HEK293 (cell line): ENCODE measurements at regions not wholly inside any gene's neighbourhood (a gene's known extent, or its start where the extent isn't known, plus 50 kb on each side); places are given as distances from the start of the nearest gene placed in this dataset.

Experiments used
- PATZ1 ChIP-seq: fragments of 450-650 bp; formaldehyde crosslinking; IDR thresholded peaks from 2 replicates; pipeline ENCODE4 v1.5.1; 2016; ENCODE audit warnings: missing biosample characterization, missing genetic modification characterization
- REPIN1 ChIP-seq: fragments of 450-650 bp; formaldehyde crosslinking; IDR thresholded peaks from 2 replicates; pipeline ENCODE4 v1.5.1; 2017; ENCODE audit warnings: missing biosample characterization, missing genetic modification characterization, low read depth
- REST ChIP-seq: fragments of 450-650 bp; formaldehyde crosslinking; IDR thresholded peaks from 2 replicates; pipeline ENCODE4 v1.5.1; 2016; ENCODE audit warnings: missing biosample characterization, missing genetic modification characterization
- SP7 ChIP-seq: fragments of 450-650 bp; formaldehyde crosslinking; IDR thresholded peaks from 2 replicates; pipeline ENCODE4 v1.5.1; 2016; ENCODE audit warnings: missing biosample characterization, missing genetic modification characterization
- ZBTB49 ChIP-seq: fragments of 450-650 bp; formaldehyde crosslinking; IDR thresholded peaks from 2 replicates; pipeline ENCODE4 v1.5.1; 2016; ENCODE audit warnings: missing biosample characterization, missing genetic modification characterization, low read depth
- ZNF10 ChIP-seq: fragments of 450-650 bp; formaldehyde crosslinking; IDR thresholded peaks from 2 replicates; pipeline ENCODE4 v1.5.1; 2017; ENCODE audit warnings: missing biosample characterization, missing genetic modification characterization
- ZNF24 ChIP-seq: fragments of 450-650 bp; formaldehyde crosslinking; IDR thresholded peaks from 2 replicates; pipeline ENCODE4 v1.5.1; 2016; ENCODE audit warnings: missing biosample characterization, missing genetic modification characterization
- ZNF366 ChIP-seq: fragments of 450-650 bp; formaldehyde crosslinking; conservative IDR thresholded peaks from 2 replicates; pipeline ENCODE4 v1.5.1; 2016; ENCODE audit warnings: missing biosample characterization, missing genetic modification characterization
- ZNF501 ChIP-seq: fragments of 450-650 bp; formaldehyde crosslinking; IDR thresholded peaks from 2 replicates; pipeline ENCODE4 v1.5.1; 2016; ENCODE audit warnings: missing biosample characterization, missing genetic modification characterization
- ZNF76 ChIP-seq: fragments of 450-650 bp; formaldehyde crosslinking; IDR thresholded peaks from 2 replicates; pipeline ENCODE4; 2016; ENCODE audit warnings: low read depth, missing biosample characterization, missing genetic modification characterization, borderline replicate concordance
- TF ChIP-seq, protein P1 (sequence below): fragments of 450-650 bp; formaldehyde crosslinking; IDR thresholded peaks from 2 replicates; pipeline ENCODE4 v1.5.1; 2016; ENCODE audit warnings: missing biosample characterization, missing genetic modification characterization
- TF ChIP-seq, protein P2 (sequence below): fragments of 450-650 bp; formaldehyde crosslinking; conservative IDR thresholded peaks from 2 replicates; pipeline ENCODE4 v1.5.1; 2016; ENCODE audit warnings: low read depth, missing biosample characterization, missing genetic modification characterization
- TF ChIP-seq, protein P3 (sequence below): fragments of 450-650 bp; formaldehyde crosslinking; IDR thresholded peaks from 2 replicates; pipeline ENCODE4 v1.5.1; 2017; ENCODE audit warnings: missing biosample characterization, missing genetic modification characterization

GRCh38 chr3:132837615-132838014, 115.4 kb upstream of the NPHP3 start:
- TF ChIP-seq REST (tag by site-specific recombination), result no peak
- TF ChIP-seq PATZ1, result no peak
- TF ChIP-seq, protein P1, sequence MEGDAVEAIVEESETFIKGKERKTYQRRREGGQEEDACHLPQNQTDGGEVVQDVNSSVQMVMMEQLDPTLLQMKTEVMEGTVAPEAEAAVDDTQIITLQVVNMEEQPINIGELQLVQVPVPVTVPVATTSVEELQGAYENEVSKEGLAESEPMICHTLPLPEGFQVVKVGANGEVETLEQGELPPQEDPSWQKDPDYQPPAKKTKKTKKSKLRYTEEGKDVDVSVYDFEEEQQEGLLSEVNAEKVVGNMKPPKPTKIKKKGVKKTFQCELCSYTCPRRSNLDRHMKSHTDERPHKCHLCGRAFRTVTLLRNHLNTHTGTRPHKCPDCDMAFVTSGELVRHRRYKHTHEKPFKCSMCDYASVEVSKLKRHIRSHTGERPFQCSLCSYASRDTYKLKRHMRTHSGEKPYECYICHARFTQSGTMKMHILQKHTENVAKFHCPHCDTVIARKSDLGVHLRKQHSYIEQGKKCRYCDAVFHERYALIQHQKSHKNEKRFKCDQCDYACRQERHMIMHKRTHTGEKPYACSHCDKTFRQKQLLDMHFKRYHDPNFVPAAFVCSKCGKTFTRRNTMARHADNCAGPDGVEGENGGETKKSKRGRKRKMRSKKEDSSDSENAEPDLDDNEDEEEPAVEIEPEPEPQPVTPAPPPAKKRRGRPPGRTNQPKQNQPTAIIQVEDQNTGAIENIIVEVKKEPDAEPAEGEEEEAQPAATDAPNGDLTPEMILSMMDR (tag by site-specific recombination), result no peak
- TF ChIP-seq REPIN1, result no peak
- no peak for TF ChIP-seq SP7 (tag by site-specific recombination)
- TF ChIP-seq ZNF24 (tag by site-specific recombination), result no peak
- no peak for TF ChIP-seq ZNF366 (tag by site-specific recombination)
- TF ChIP-seq, protein P2, sequence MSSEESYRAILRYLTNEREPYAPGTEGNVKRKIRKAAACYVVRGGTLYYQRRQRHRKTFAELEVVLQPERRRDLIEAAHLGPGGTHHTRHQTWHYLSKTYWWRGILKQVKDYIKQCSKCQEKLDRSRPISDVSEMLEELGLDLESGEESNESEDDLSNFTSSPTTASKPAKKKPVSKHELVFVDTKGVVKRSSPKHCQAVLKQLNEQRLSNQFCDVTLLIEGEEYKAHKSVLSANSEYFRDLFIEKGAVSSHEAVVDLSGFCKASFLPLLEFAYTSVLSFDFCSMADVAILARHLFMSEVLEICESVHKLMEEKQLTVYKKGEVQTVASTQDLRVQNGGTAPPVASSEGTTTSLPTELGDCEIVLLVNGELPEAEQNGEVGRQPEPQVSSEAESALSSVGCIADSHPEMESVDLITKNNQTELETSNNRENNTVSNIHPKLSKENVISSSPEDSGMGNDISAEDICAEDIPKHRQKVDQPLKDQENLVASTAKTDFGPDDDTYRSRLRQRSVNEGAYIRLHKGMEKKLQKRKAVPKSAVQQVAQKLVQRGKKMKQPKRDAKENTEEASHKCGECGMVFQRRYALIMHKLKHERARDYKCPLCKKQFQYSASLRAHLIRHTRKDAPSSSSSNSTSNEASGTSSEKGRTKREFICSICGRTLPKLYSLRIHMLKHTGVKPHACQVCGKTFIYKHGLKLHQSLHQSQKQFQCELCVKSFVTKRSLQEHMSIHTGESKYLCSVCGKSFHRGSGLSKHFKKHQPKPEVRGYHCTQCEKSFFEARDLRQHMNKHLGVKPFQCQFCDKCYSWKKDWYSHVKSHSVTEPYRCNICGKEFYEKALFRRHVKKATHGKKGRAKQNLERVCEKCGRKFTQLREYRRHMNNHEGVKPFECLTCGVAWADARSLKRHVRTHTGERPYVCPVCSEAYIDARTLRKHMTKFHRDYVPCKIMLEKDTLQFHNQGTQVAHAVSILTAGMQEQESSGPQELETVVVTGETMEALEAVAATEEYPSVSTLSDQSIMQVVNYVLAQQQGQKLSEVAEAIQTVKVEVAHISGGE (tag by site-specific recombination), result no peak
- no peak for TF ChIP-seq ZBTB49 (tag by site-specific recombination)
- TF ChIP-seq ZNF76 (tag by site-specific recombination), result no peak
- TF ChIP-seq, protein P3, sequence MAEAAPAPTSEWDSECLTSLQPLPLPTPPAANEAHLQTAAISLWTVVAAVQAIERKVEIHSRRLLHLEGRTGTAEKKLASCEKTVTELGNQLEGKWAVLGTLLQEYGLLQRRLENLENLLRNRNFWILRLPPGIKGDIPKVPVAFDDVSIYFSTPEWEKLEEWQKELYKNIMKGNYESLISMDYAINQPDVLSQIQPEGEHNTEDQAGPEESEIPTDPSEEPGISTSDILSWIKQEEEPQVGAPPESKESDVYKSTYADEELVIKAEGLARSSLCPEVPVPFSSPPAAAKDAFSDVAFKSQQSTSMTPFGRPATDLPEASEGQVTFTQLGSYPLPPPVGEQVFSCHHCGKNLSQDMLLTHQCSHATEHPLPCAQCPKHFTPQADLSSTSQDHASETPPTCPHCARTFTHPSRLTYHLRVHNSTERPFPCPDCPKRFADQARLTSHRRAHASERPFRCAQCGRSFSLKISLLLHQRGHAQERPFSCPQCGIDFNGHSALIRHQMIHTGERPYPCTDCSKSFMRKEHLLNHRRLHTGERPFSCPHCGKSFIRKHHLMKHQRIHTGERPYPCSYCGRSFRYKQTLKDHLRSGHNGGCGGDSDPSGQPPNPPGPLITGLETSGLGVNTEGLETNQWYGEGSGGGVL (tag by site-specific recombination), result no peak
- TF ChIP-seq ZNF501 (tag by site-specific recombination), result no peak
- no peak for TF ChIP-seq ZNF10 (tag by site-specific recombination)
